GM23338 (cell line): ENCODE measurements at regions not wholly inside any gene's neighbourhood (a gene's known extent, or its start where the extent isn't known, plus 50 kb on each side); places are given as distances from the start of the nearest gene placed in this dataset.

Experiments
- ATAC-seq: fragments of 200-7000 bp; cut with Tn5 transposase; 3 replicates; pipeline ENCODE4 v1.9.1; 2020
- DNase-seq: peaks from one replicate; pipeline ENCODE4 v3.0.0-alpha.2; 2015; ENCODE audit warnings: low spot score
- H2AFZ ChIP-seq: fragments of 200-600 bp; sonication (generic); 2 replicates; pipeline ENCODE4 v1.8.0; 2016; ENCODE audit warnings: antibody characterized with exemption, mild to moderate bottlenecking, moderate library complexity
- H3F3A ChIP-seq: fragments of 200-600 bp; sonication (generic); replicated peaks from 2 replicates; pipeline ENCODE4 v1.8.0; 2017; ENCODE audit warnings: antibody characterized with exemption, mixed run types, low read depth
- H3K27ac ChIP-seq: fragments of 200-600 bp; sonication (generic); 2 replicates; pipeline ENCODE4 v1.6.1; 2016; ENCODE audit warnings: low read depth
- H3K27me3 ChIP-seq: fragments of 200-600 bp; sonication (generic); 2 replicates; pipeline ENCODE4 v1.8.0; 2016; ENCODE audit warnings: mild to moderate bottlenecking, mixed run types, moderate library complexity; ENCODE audit not compliant: insufficient read depth
- H3K36me3 ChIP-seq: fragments of 200-600 bp; sonication (generic); 2 replicates; pipeline ENCODE4 v1.8.0; 2016; ENCODE audit warnings: mild to moderate bottlenecking; ENCODE audit not compliant: insufficient read depth
- H3K4me1 ChIP-seq: fragments of 200-600 bp; sonication (generic); 2 replicates; pipeline ENCODE4 v1.8.0; 2016; ENCODE audit warnings: mild to moderate bottlenecking, moderate library complexity; ENCODE audit not compliant: insufficient read depth
- H3K4me2 ChIP-seq: fragments of 200-600 bp; sonication (generic); 2 replicates; pipeline ENCODE4 v1.7.1; 2017; ENCODE audit warnings: mixed run types
- H3K4me3 ChIP-seq: fragments of 200-600 bp; sonication (generic); 2 replicates; pipeline ENCODE4 v1.6.1; 2016; ENCODE audit warnings: mixed run types
- H3K79me2 ChIP-seq: fragments of 200-600 bp; sonication (generic); replicated peaks from 2 replicates; pipeline ENCODE4 v1.8.0; 2017; ENCODE audit warnings: mild to moderate bottlenecking; ENCODE audit not compliant: insufficient read depth
- H3K9me2 ChIP-seq: fragments of 200-600 bp; sonication (generic); 2 replicates; pipeline ENCODE4 v1.8.0; 2017; ENCODE audit not compliant: insufficient read depth
- H4K20me1 ChIP-seq: fragments of 200-600 bp; sonication (generic); replicated peaks from 2 replicates; pipeline ENCODE4 v1.8.0; 2017; ENCODE audit warnings: mild to moderate bottlenecking; ENCODE audit not compliant: insufficient read depth
- H3K27ac Mint-ChIP-seq: 2 replicates; pipeline ENCODE4 v1.8.0; 2020; ENCODE audit warnings: inconsistent platforms, mild to moderate bottlenecking, moderate library complexity, mixed read lengths
- H3K27me3 Mint-ChIP-seq: 3 replicates; pipeline ENCODE4 v1.8.0; 2022; ENCODE audit warnings: low read depth, mild to moderate bottlenecking, moderate library complexity, mixed read lengths, inconsistent platforms; ENCODE audit not compliant: insufficient read depth, poor library complexity
- H3K36me3 Mint-ChIP-seq: 3 replicates; pipeline ENCODE4 v1.8.0; 2021; ENCODE audit warnings: low read depth, mild to moderate bottlenecking, inconsistent platforms, moderate library complexity, mixed read lengths
- H3K4me1 Mint-ChIP-seq: 3 replicates; pipeline ENCODE4 v1.8.0; 2020; ENCODE audit warnings: mild to moderate bottlenecking, inconsistent platforms, mixed read lengths
- H3K4me3 Mint-ChIP-seq: 3 replicates; pipeline ENCODE4 v1.8.0; 2021; ENCODE audit warnings: moderate library complexity, mild to moderate bottlenecking, inconsistent platforms, mixed read lengths
- H3K9me3 Mint-ChIP-seq: 3 replicates; pipeline ENCODE4 v1.8.0; 2020; ENCODE audit warnings: moderate library complexity, mild to moderate bottlenecking, inconsistent platforms, mixed read lengths
- CTCF ChIP-seq, 2 experiments: fragments of 200-600 bp in 1 of 2; sonication (generic) in 1 of 2; conservative IDR thresholded peaks; 2 replicates each; pipeline versions ENCODE4 v1.5.1 to v1.6.1; 2016 to 2017; ENCODE audit warnings: antibody characterized with exemption in 2 of 2, low read depth in 2 of 2, mild to moderate bottlenecking in 2 of 2, moderate library complexity in 1 of 2
- ETS1 ChIP-seq: IDR thresholded peaks from 2 replicates; pipeline ENCODE4 v1.6.1; 2016; ENCODE audit warnings: antibody characterized with exemption
- EZH2 ChIP-seq: fragments of 200-600 bp; sonication (generic); IDR thresholded peaks from one replicate; pipeline ENCODE4 v1.8.0; 2017; ENCODE audit warnings: antibody characterized with exemption, mild to moderate bottlenecking, low read depth; ENCODE audit not compliant: unreplicated experiment
- EZH2phosphoT487 ChIP-seq: fragments of 200-600 bp; sonication (generic); IDR thresholded peaks from one replicate; pipeline ENCODE4 v1.8.1; 2018; ENCODE audit warnings: antibody characterized with exemption; ENCODE audit not compliant: unreplicated experiment
- JUNB ChIP-seq: IDR thresholded peaks from one replicate; pipeline ENCODE4 v1.6.1; 2016; ENCODE audit warnings: antibody characterized with exemption; ENCODE audit not compliant: unreplicated experiment
- NANOG ChIP-seq: IDR thresholded peaks from 2 replicates; pipeline ENCODE4 v1.6.1; 2016; ENCODE audit warnings: antibody characterized with exemption, borderline replicate concordance
- POLR2AphosphoS5 ChIP-seq: IDR thresholded peaks from 2 replicates; pipeline ENCODE4 v1.6.1; 2016; ENCODE audit warnings: antibody characterized with exemption, low read depth
- STAT1 ChIP-seq: IDR thresholded peaks from one replicate; pipeline ENCODE4 v1.6.1; 2016; ENCODE audit warnings: antibody characterized with exemption; ENCODE audit not compliant: unreplicated experiment
- ZNF114 ChIP-seq: fragments of 250-450 bp; sonication (Bioruptor Pico); IDR thresholded peaks from 2 replicates; pipeline ENCODE4 v1.5.0; 2020; ENCODE audit warnings: mild to moderate bottlenecking, moderate library complexity
- TF ChIP-seq, protein P1 (sequence below): fragments of 250-450 bp; sonication (Bioruptor Pico); IDR thresholded peaks from 2 replicates; pipeline ENCODE4 v1.5.0; 2020; ENCODE audit warnings: mild to moderate bottlenecking, moderate library complexity
- TF ChIP-seq, protein P2 (sequence below): IDR thresholded peaks from one replicate; pipeline ENCODE4 v1.6.1; 2018; ENCODE audit warnings: antibody characterized with exemption; ENCODE audit not compliant: unreplicated experiment

GRCh38 chr12:42749239-42749638 is 159.7 kb upstream of the PRICKLE1 start (continued):
- TF ChIP-seq, protein P1, sequence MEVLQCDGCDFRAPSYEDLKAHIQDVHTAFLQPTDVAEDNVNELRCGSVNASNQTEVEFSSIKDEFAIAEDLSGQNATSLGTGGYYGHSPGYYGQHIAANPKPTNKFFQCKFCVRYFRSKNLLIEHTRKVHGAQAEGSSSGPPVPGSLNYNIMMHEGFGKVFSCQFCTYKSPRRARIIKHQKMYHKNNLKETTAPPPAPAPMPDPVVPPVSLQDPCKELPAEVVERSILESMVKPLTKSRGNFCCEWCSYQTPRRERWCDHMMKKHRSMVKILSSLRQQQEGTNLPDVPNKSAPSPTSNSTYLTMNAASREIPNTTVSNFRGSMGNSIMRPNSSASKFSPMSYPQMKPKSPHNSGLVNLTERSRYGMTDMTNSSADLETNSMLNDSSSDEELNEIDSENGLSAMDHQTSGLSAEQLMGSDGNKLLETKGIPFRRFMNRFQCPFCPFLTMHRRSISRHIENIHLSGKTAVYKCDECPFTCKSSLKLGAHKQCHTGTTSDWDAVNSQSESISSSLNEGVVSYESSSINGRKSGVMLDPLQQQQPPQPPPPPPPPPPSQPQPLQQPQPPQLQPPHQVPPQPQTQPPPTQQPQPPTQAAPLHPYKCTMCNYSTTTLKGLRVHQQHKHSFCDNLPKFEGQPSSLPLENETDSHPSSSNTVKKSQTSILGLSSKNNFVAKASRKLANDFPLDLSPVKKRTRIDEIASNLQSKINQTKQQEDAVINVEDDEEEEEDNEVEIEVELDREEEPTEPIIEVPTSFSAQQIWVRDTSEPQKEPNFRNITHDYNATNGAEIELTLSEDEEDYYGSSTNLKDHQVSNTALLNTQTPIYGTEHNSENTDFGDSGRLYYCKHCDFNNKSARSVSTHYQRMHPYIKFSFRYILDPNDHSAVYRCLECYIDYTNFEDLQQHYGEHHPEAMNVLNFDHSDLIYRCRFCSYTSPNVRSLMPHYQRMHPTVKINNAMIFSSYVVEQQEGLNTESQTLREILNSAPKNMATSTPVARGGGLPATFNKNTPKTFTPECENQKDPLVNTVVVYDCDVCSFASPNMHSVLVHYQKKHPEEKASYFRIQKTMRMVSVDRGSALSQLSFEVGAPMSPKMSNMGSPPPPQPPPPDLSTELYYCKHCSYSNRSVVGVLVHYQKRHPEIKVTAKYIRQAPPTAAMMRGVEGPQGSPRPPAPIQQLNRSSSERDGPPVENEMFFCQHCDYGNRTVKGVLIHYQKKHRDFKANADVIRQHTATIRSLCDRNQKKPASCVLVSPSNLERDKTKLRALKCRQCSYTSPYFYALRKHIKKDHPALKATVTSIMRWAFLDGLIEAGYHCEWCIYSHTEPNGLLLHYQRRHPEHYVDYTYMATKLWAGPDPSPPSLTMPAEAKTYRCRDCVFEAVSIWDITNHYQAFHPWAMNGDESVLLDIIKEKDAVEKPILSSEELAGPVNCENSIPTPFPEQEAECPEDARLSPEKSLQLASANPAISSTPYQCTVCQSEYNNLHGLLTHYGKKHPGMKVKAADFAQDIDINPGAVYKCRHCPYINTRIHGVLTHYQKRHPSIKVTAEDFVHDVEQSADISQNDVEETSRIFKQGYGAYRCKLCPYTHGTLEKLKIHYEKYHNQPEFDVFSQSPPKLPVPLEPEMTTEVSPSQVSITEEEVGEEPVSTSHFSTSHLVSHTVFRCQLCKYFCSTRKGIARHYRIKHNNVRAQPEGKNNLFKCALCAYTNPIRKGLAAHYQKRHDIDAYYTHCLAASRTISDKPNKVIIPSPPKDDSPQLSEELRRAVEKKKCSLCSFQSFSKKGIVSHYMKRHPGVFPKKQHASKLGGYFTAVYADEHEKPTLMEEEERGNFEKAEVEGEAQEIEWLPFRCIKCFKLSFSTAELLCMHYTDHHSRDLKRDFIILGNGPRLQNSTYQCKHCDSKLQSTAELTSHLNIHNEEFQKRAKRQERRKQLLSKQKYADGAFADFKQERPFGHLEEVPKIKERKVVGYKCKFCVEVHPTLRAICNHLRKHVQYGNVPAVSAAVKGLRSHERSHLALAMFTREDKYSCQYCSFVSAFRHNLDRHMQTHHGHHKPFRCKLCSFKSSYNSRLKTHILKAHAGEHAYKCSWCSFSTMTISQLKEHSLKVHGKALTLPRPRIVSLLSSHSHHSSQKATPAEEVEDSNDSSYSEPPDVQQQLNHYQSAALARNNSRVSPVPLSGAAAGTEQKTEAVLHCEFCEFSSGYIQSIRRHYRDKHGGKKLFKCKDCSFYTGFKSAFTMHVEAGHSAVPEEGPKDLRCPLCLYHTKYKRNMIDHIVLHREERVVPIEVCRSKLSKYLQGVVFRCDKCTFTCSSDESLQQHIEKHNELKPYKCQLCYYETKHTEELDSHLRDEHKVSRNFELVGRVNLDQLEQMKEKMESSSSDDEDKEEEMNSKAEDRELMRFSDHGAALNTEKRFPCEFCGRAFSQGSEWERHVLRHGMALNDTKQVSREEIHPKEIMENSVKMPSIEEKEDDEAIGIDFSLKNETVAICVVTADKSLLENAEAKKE: no peak
- TF ChIP-seq POLR2AphosphoS5 (no peak), CTCF (conservative IDR thresholded peaks at IDR 0.05; ENCODE audit: low read depth in 2 of 2) (no peak), NANOG (no peak)

- Histone ChIP-seq H3K4me2 (no peak overlapping the region), H3K9me2 (no peaks in the 10 kb centered on the region; the same call in none of the 2 replicates), H3K36me3 (no peaks in the 10 kb centered on the region), H3K4me3 (no peak overlapping the region), H3F3A (no peaks in the 10 kb centered on the region), H3K4me1 (peaks cover 7% of the 10 kb centered on the region; the same call in 1 of the 2 replicates), H3K79me2 (no peaks in the 10 kb centered on the region), H4K20me1 (no peaks in the 10 kb centered on the region), H3K27me3 (no peaks in the 10 kb centered on the region), H2AFZ (no peak overlapping the region), H3K27ac (no peak overlapping the region)
- Mint-ChIP-seq H3K4me3 (no peak overlapping the region), H3K9me3 (peaks cover 34% of the 10 kb centered on the region), H3K4me1 (peaks cover 1% of the 10 kb centered on the region; the same call in 2 of the 3 replicates), H3K36me3 (peaks cover 29% of the 10 kb centered on the region; the same call in 2 of the 3 replicates), H3K27me3 (no peaks in the 10 kb centered on the region), H3K27ac (no peak overlapping the region)
- ATAC-seq (no peak), DNase-seq (no peak)
- TF ChIP-seq, protein P2, sequence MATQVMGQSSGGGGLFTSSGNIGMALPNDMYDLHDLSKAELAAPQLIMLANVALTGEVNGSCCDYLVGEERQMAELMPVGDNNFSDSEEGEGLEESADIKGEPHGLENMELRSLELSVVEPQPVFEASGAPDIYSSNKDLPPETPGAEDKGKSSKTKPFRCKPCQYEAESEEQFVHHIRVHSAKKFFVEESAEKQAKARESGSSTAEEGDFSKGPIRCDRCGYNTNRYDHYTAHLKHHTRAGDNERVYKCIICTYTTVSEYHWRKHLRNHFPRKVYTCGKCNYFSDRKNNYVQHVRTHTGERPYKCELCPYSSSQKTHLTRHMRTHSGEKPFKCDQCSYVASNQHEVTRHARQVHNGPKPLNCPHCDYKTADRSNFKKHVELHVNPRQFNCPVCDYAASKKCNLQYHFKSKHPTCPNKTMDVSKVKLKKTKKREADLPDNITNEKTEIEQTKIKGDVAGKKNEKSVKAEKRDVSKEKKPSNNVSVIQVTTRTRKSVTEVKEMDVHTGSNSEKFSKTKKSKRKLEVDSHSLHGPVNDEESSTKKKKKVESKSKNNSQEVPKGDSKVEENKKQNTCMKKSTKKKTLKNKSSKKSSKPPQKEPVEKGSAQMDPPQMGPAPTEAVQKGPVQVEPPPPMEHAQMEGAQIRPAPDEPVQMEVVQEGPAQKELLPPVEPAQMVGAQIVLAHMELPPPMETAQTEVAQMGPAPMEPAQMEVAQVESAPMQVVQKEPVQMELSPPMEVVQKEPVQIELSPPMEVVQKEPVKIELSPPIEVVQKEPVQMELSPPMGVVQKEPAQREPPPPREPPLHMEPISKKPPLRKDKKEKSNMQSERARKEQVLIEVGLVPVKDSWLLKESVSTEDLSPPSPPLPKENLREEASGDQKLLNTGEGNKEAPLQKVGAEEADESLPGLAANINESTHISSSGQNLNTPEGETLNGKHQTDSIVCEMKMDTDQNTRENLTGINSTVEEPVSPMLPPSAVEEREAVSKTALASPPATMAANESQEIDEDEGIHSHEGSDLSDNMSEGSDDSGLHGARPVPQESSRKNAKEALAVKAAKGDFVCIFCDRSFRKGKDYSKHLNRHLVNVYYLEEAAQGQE: no peak
- TF ChIP-seq ZNF114 (CRISPR knock-in tag) (no peak), EZH2 (no peak), EZH2phosphoT487 (no peak), JUNB (no peak), STAT1 (no peak), ETS1 (no peak)
These were observed 155.1 kb upstream of the PRICKLE1 start for GRCh38 chr12:42744539-42745182.
